GM23338 (cell line): ENCODE measurements at regions not wholly inside any gene's neighbourhood (a gene's known extent, or its start where the extent isn't known, plus 50 kb on each side); places are given as distances from the start of the nearest gene placed in this dataset.
"Not testable (repeated sequence)": the region's sequence is repeated elsewhere in the genome, so short reads cannot be mapped to it uniquely, and the experiment has no call there.

Experiments used
- CREB1 ChIP-seq: fragments of 250-450 bp; sonication (Bioruptor Pico); IDR thresholded peaks from 2 replicates; pipeline ENCODE4 v1.5.0; 2020; ENCODE audit warnings: low read depth, mild to moderate bottlenecking, moderate library complexity
- CTCF ChIP-seq, 2 experiments: fragments of 200-600 bp in 1 of 2; sonication (generic) in 1 of 2; conservative IDR thresholded peaks; 2 replicates each; pipeline versions ENCODE4 v1.5.1 to v1.6.1; 2016 to 2017; ENCODE audit warnings: antibody characterized with exemption in 2 of 2, low read depth in 2 of 2, mild to moderate bottlenecking in 2 of 2, moderate library complexity in 1 of 2
- ETS1 ChIP-seq: IDR thresholded peaks from 2 replicates; pipeline ENCODE4 v1.6.1; 2016; ENCODE audit warnings: antibody characterized with exemption
- EZH2 ChIP-seq: fragments of 200-600 bp; sonication (generic); IDR thresholded peaks from one replicate; pipeline ENCODE4 v1.8.0; 2017; ENCODE audit warnings: antibody characterized with exemption, mild to moderate bottlenecking, low read depth; ENCODE audit not compliant: unreplicated experiment
- EZH2phosphoT487 ChIP-seq: fragments of 200-600 bp; sonication (generic); IDR thresholded peaks from one replicate; pipeline ENCODE4 v1.8.1; 2018; ENCODE audit warnings: antibody characterized with exemption; ENCODE audit not compliant: unreplicated experiment
- NANOG ChIP-seq: IDR thresholded peaks from 2 replicates; pipeline ENCODE4 v1.6.1; 2016; ENCODE audit warnings: antibody characterized with exemption, borderline replicate concordance
- POLR2AphosphoS5 ChIP-seq: IDR thresholded peaks from 2 replicates; pipeline ENCODE4 v1.6.1; 2016; ENCODE audit warnings: antibody characterized with exemption, low read depth
- REST ChIP-seq: IDR thresholded peaks from one replicate; pipeline ENCODE4 v1.6.1; 2018; ENCODE audit warnings: antibody characterized with exemption; ENCODE audit not compliant: unreplicated experiment
- ZNF331 ChIP-seq: fragments of 250-450 bp; sonication (Bioruptor Pico); IDR thresholded peaks from 2 replicates; pipeline ENCODE4 v1.5.0; 2020; ENCODE audit warnings: low read depth, mild to moderate bottlenecking, moderate library complexity
- ZNF462 ChIP-seq: fragments of 250-450 bp; sonication (Bioruptor Pico); IDR thresholded peaks from 2 replicates; pipeline ENCODE4 v1.5.0; 2020; ENCODE audit warnings: mild to moderate bottlenecking, moderate library complexity

- not testable (repeated sequence) for TF ChIP-seq CTCF (conservative IDR thresholded peaks at IDR 0.05; ENCODE audit: low read depth in 2 of 2); POLR2AphosphoS5; EZH2phosphoT487; ETS1; EZH2; ZNF462; CREB1 (CRISPR knock-in tag); ZNF331 (CRISPR knock-in tag); NANOG; REST
Observed at GRCh38 chr11:122559218-122559617, 96.3 kb upstream of the UBASH3B start.
